Right ventricle myocardium superior (tissue), 1 donor: ENCODE measurements at regions not wholly inside any gene's neighbourhood (a gene's known extent, or its start where the extent isn't known, plus 50 kb on each side); places are given as distances from the start of the nearest gene placed in this dataset.
"Not testable (repeated sequence)": the region's sequence is repeated elsewhere in the genome, so short reads cannot be mapped to it uniquely, and the experiment has no call there.

ENCODE experiments used
- ATAC-seq: fragments of 200-7000 bp; cut with Tn5 transposase; one replicate; pipeline ENCODE4 v1.9.1; 2020; ENCODE audit warnings: mild to moderate bottlenecking; ENCODE audit not compliant: poor library complexity
- DNase-seq: peaks from one replicate; pipeline ENCODE4 v3.0.0-alpha.2; 2020
- intact Hi-C: fragments of 100-400 bp; cut with DNase I; formaldehyde crosslinking; loops from one replicate; pipeline ENCODE4 v1.11.2; 2022
- donor health status: DM: no; HTN: yes; CAD: no; lungs with severe emphysema.

DNA sequence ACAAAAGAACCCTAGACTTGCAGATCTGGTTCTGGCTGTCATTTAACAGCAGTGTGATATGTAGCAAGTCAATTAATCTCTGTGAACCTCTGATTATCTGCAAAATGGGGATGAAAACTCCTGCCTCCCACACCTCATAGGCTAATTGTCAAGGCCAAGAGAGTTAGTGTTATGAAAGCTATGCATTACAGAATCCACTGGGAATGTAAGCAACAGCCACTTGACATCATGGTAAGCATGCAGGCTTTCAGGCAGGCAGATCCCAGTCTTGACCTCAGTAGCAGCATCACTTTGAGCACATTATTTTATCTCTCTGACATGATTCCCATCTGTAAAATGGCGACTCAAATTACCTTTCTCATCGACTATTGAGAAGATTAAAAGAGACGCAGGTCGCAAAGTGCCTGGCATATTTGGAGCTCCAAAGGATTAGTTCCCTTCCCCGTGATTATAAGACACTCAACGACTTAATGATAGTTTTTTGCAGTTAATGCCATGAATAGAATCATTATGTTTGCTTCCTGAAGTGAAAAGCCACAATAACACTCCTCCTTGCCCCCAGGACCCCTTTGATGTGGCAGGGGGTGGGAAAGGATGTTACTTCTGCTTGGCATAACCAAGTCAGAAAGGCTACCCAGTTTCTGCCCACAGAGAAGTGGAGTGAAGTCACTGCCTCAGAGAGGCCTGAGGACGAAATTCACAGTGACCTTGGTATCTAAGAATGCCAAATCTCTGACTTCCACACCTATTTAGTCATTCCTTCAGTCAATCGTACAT is 273.0 kb upstream of the NFIA start:
- ATAC-seq: no peak
- DNase-seq: no peak
- intact Hi-C loops: no loop called here

DNA sequence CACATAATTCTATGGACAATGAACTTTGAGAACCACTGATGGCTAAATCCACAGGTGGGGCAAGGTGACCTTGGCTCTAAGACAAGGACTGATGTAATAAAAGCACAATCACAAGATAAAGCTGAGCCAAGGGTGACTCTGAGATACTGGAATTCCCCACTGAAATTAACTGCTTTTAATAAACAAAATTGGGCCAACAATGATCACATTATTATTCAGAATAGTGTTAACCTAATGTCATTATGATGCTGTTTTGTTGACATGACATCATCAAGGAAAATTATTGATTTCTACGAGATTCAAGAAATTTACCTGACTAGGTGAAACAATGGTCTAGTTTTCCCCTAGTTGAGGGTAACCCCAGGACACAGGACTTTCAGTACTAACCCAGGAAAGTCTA is 273.7 kb upstream of the NFIA start:
- DNase-seq: no peak
- intact Hi-C loops: no loop called here
- no peak for ATAC-seq

DNA sequence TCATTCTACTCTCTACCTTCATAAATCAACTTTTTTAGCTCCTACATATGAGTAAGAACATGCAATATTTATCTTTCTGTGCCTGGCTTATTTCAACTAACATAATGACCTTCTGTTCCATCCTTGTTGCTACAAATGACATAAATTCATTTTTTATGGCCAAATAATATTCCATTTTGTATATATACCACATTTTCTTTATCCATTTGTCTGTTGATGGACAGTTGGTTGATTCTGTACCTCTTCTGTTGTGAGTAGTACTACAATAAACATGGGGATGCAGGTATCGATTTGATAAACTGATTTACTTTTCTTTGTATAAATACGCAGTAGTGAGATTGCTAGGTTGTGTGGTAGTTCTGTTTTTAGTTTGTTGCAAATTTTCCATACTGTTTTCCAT is 279.5 kb upstream of the NFIA start:
- ATAC-seq: no peak
- intact Hi-C loops: no loop called here
- no peak for DNase-seq

DNA sequence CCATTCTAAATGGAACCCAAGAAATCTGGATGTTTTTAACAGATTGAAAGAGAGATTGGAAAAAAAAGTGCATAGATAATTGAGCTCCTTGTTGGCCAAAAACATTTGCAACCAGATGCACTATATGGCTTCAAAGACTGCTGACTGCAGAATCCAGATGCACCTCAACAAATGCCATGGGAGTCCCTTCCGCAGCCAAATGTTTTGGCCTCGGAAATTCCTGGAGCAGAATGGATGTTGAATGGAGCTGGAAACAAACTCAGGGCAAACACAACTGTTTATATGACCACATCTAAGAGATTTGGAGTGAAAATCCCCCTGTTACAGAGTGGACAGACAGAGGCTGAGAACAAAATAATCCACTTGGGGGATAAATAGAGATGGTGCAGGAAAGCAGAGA is 285.0 kb upstream of the NFIA start:
- ATAC-seq: no peak
- intact Hi-C loops: no loop called here
- no peak for DNase-seq

DNA sequence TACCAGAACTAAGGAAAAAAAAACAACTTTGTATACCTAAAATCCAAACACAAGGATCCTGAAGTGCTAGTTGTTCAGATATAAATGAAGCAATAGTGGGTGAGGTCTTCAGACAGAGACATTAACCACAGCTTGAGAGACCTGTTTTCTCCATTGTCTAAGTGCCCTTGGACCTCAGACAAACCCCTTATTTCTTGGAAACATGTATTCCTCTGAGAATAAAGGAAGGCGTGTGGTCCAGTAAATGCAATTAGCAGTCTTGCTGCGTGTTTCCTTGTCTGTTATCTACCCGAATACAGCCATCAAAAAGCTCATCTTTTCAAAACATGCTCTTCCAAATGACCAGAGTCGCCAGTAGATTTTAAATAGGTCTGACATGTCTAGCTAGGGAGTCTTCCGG is 291.1 kb upstream of the NFIA start:
- DNase-seq: no peak
- intact Hi-C loops: no loop called here
- ATAC-seq: no peak

DNA sequence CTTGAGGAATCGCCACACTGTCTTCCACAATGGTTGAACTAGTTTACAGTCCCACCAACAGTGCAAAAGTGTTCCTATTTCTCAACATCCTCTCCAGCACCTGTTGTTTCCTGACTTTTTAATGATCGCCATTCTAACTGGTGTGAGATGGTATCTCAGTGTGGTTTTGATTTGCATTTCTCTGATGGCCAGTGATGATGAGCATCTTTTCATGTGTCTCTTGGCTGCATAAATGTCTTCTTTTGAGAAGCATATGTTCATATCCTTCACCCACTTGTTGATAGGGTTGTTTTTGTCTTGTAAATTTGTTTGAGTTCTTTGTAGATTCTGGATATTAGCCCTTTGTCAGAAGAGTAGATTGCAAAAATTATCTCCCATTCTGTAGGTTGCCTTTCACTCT is 309.3 kb upstream of the NFIA start:
- DNase-seq, ATAC-seq, intact Hi-C loops: not testable (repeated sequence)

DNA sequence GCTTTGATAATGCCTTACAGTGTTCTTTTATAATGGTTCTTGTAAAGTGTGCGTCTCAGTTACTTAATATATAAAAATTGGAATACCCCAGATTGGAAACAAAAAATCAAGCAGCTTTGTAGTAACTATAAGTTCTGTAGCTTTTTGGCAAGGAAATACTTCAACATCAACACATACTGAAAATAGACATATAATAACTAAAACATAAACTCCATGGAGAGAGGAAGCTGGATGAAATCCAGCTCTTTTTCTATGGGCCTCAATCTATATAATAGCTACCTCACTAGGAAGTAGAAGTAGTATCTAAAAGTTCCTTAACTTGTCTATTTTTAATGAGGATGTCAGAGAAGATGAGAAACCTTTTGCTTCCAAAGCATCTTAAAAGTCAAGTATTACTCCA is 313.3 kb upstream of the NFIA start:
- intact Hi-C loops: loop anchor here (5.0 kb wide), 1 partner anchor 487 kb away; no protein-coding TSS in a partner anchor
- ATAC-seq (no peak), DNase-seq (no peak)

DNA sequence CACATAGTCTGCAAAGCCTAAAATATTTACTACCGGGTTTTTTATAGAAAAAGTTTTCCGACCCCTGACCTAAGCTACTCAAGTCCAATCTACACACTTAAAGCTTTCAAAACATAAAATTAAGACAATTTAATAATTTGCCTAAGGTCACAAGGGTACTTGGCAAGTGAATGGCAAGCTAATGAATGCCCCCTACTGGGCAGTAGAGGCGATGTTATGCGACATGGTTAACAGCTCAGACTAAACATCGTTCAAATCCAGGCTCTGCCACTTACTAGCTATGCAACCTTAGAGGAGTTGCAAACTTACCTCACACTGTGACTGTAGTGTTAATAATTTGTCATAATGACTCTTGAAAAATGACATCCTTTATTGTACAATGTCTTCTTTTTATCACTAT is 317.2 kb upstream of the NFIA start:
- DNase-seq: no peak
- ATAC-seq: no peak
- intact Hi-C loops: loop anchor here (5.0 kb wide), 1 partner anchor 483 kb away; no protein-coding TSS in a partner anchor

DNA sequence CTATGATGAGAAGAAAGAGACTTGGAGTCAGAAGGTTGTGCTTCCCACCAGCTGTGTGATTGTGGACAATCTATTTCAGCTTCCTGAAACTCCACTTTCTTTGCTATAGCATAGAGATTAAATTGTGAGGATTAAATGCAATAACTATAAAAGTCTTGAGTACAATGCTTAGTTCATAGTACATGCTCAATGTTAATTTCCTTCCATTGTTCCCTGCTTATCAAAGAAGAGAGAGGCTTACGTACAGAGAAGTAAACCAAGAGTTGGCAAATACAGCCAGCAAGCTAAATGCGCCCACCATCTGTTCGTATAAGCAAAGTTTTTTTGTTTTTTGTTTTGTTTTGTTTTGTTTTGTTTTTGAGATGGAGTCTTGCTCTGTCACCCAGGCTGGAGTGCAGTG is 317.9 kb upstream of the NFIA start:
- DNase-seq: no peak
- no peak for ATAC-seq
- intact Hi-C loops: no loop called here

DNA sequence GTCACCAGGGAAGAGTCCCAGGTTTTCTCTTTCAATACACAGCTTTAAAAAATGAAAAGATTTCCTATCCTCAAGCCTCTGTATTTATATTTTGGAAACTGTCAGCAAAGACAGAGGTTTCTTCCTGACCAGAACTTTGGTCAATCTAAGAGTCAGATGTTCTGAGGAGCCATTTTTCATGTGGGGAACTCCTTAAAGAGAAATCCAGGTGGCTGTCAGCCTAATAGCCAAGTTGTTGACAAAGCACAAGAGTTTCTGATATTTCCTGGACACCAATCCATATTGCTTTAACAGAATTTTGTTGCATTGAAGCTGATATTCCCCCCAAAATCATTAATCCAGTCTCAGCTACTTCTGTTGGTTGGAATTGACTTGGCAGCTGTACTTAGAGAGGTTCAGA is 318.6 kb upstream of the NFIA start:
- intact Hi-C loops: no loop called here
- DNase-seq (no peak), ATAC-seq (peak; percentile 12)

DNA sequence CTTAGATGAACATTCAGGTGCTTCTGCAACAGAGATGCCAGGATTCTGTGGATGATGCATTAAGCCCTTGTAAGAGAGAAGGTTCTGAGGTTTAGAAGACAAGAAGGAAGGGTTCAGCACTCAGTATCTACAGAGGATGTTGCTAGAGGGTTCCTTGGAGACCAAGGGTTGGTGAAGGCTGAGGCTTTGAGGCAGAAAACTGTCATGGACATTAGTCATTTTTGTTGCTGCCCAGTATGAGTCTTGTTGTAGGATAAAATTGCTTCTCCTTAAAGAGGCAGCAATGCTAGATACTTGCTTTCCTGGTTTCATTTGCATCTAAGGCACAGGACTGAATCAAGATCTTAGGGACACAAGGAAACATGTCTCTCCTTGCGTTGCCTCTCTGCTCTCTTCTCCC is 319.4 kb upstream of the NFIA start:
- DNase-seq: no peak
- intact Hi-C loops: no loop called here
- ATAC-seq: no peak

DNA sequence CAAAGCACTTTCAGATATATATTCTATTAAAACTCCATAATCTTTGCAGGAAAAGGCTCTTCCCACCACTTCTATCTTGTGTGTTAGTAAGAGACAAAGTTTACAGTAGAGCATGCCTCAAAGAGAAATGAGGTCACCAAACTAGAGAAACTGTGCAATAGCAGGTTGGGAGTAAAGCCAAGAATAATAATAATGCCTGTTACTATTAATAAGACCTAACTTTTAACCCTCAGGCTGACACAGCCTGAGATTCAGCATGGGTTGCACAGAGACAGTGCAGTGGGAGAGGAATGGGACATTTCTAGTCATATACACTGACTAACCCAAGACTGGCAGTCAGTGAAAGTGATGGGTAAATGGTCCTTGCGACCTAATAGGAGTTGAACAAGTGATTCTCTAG is 320.2 kb upstream of the NFIA start:
- DNase-seq (no peak), ATAC-seq (no peak)
- intact Hi-C loops: no loop called here

DNA sequence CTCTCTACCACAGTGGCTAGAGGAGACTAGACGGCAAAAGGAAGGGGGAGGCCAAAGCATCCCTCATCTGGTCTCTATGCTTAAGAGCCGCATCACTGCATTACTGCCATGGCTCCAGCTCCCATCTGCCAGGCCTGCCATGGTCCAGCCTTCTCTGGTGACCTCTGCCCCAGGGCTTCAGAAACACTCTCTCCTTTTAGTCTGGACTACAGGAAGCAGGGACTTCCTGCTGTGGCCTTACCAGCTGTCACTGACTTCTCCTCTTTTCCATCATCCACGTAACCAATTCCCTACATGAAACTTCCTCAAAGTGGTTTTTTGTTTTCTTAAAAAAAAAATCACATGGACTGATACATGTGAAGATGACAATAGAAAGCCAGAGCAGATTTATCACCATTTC is 323.1 kb upstream of the NFIA start:
- intact Hi-C loops: no loop called here
- no peak for ATAC-seq
- DNase-seq: no peak

DNA sequence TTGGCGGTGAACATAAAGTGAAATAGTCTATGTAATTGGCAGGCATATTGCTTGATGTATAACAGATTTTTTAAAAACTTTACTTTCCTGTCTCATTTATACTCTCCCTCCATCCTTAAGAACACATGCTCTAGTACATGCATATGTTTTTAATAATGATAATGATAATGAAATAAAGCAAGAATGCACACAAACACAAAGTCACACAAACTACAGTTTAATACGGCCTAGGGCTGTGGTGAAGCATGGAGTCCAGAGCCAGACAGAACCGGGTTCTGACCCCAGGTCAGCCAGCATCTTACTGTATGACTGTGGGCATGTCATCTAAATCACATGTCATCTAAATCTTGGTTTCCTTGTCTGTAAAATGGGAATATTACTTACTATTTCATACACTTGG is 324.9 kb upstream of the NFIA start:
- ATAC-seq (no peak), DNase-seq (no peak)
- intact Hi-C loops: no loop called here

DNA sequence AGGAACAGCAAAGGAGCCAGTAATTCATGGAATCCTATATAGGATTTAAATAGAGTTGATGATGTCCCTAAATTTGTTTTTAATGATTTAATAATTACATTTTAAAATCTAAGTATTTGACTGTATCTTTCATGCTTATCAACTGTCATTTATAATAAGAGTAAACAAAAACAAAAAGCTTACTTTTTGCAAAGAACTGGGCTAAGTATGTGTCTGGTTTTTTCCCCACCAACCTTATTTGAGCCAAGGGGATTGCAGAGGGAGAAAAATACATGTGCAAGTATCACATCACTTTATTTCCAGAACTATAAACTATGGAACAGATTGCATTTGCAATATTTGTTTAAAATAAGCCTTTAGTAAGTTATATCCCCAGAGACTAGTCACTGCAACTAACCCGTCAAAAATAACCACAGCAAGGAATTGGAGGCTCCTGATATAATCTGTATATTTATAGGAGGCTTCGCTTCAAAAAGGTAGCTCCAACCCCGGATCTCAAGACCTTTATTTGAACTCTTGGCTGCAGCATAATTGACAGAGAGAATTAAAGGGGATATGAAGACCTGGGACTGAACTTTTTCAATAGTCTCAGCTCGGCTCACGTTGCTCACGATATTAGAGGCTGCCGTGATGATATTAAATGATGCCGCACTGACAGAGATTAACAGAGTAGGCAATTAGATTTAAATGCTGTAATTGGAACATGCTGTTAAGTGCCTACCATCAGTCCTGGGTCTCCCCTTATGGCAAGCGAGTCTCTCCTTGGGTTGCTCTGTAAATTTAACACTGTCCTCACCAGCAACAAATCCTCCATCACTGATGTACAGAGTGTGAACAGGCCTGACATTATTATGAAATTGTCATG is 329.1 kb upstream of the NFIA start:
- intact Hi-C loops: no loop called here
- ATAC-seq (no peak), DNase-seq (no peak)

DNA sequence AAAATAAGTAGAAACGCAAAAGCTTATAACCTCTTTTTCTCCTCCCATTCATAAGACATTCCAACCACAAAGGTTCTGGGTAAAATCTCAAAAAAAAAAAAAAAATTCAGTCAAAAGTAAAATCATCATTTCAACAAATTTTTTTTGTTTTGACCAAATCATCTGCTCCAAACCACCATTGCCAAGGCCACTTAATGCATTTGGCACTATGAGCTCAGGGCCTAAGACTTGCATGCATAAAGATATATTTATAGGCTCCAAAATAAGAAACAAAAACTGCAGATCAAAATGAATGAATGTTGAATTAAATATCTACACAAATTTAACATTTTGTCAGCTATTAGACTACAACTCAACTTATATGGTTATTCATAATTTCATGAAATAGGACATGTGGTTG is 331.1 kb upstream of the NFIA start:
- intact Hi-C loops: no loop called here
- ATAC-seq: no peak
- no peak for DNase-seq

DNA sequence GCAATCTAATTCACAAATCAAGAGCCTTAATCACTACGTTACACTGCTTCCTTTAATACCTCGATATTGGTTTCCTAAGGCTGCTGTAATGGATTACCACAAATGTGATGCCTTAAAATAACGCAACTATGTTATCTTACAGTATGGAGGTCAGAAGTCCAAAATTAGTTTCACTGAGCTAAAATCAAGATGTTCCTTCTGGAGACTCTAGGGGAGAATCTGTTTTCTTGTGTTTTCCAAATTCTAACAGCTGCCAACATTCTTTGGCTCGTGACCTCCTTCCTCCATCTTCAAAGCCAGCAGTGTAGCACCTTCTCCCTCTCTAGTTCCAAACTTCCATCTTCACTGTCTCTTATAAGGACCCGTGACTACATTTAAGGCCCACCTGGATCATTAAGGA is 335.0 kb upstream of the NFIA start:
- intact Hi-C loops: no loop called here
- DNase-seq (no peak), ATAC-seq (peak; percentile 41)

DNA sequence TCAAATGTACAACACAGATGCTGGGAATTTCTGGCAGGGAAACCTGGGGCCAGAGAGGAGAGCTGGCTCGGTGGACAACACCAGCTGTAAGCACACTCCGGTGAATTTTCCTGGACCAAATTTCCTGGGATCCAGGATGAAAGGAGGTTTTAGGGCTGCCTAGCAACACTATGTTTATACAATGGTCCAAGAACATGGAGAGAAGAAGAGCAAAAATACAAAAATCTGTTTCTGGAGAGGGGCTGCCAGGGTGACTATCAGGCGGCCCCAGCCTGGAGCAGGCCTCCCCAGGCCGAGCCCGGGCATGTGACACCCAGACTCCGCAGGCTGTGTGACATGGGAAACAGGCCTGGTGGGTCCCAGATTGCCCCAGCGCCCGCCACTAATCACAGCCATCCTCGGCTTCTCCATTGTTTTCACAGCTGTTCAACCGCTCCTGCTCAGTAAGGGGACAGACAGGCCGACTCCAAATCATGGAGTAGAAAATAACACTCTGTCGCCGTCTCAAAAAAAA is 336.0 kb upstream of the NFIA start:
- ATAC-seq (peak; percentile 78), DNase-seq (peak; percentile 40)
- intact Hi-C loops: no loop called here

DNA sequence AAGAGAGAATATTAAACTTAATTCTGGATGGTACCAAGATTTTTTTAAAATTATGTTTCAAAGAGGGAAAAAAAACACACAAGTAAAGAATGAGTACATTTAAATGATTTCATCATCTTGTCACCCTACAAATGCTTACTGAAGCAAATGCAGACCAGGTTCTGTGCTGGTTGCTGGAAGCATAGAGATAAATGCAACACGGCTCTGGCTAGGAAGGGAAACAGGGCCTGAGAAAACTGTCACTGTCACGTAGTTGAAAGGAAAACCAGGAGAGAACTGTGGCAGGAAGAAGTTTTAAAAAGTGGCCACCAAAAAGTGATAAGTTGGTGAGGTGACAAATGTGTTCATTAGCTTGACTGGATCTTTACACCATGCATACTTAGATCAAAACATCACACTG is 336.9 kb upstream of the NFIA start:
- DNase-seq (no peak), ATAC-seq (no peak)
- intact Hi-C loops: no loop called here

DNA sequence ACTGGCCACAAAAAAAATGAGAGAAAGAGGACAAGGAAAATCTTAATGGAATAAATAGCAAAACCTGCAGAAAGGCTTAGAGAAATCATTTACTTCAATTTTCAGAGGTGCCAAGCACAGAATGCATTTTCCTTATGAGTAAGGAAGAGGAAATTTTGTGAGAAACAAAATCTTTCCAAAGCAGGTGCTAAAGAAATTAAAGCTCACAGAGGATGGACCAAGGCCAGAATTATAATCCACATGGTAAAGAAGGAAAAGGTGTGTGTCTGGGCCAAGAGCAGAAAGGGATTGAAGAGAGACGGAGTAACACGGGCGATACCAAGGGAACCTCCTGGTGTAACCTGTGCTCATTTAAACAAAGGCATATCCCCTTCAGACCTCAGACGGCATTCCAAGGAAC is 340.0 kb upstream of the NFIA start:
- ATAC-seq (no peak), DNase-seq (no peak)
- intact Hi-C loops: no loop called here
